GM18909 (cell line): ENCODE measurements at regions not wholly inside any gene's neighbourhood (a gene's known extent, or its start where the extent isn't known, plus 50 kb on each side); places are given as distances from the start of the nearest gene placed in this dataset.

Experiments
- ATAC-seq: cut with Tn5 transposase; IDR thresholded peaks from one replicate; pipeline ENCODE4 v1.9.1; 2021; ENCODE audit warnings: mild to moderate bottlenecking; ENCODE audit not compliant: unreplicated experiment, poor library complexity

DNA sequence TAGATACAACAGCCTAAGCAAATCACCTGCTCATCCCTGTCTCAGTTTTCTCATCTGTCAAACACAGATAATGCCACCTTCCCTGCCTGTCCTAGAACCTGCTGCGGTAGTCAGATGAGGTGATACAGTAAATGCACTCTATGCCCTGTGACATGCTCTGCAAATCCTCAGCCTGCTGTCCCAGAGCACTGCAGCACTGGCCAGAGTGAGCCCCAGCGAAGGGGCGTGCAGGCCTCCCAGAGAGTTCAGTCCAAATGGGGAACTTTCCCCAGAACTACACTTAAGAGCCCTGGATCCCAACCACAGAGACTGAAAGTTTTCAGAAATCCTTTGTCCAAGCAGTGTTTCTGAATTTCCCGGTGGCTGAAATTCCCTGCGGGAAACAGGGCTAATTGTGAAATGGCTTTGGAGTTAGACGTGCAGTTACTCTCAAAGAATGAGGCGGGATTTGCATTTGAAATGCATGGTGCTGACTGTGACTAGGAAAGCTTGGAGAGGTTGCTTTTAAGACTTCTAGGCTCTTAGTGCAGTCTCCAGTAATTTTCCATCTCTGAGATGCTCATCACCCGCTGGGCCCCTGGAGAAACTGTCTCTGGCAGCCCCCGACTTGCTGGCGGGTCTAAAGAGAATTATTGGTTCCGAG is 206.5 kb upstream of the AJAP1 start:
- no peak for ATAC-seq

- no peak for ATAC-seq
Measured at GRCh38 chr1:4449972-4450371, 204.4 kb upstream of the AJAP1 start.

DNA sequence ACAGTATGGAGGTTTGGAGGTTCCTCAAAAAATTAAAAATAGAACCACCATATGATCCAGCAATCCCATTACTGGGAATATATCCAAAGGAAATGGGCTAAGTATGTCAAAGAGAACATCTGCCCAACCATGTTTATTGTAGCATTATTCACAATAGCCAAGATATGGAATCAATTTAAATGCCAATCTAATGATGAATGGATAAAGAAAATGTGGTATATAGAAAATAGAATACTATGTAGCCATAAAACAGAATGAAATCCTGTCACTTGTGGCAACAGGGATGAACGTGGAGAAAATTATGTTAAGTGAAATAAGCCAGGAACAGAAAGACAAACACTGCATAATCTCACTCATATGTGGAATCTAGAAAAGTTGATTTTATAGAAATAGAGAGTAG is 201.7 kb upstream of the AJAP1 start:
- no peak for ATAC-seq

GRCh38 chr1:4460052-4460451 is 194.4 kb upstream of the AJAP1 start:
- ATAC-seq, result no peak

DNA sequence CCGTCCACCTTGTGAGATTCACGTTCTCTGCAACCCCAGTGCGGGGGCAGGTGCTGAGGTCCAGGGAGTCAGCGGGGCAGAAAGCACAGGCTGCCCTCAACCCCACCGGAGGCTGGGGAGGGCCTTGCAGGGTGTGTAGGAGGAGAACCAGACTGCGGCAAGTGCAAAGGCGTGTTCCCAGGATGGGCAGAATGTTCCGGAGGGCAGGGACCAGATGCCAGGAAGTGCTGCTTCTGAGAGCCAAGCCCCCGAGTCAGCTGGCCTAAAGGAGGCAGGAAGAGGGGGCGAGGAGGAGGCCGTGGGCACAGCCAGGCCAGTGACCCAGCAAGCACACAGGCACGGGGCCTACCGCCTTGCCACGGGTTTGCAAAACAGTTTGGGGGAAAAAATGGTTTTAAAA is 193.8 kb upstream of the AJAP1 start:
- no peak for ATAC-seq

- ATAC-seq, result no peak
Measured at GRCh38 chr1:4461726-4462290, 192.6 kb upstream of the AJAP1 start.

DNA sequence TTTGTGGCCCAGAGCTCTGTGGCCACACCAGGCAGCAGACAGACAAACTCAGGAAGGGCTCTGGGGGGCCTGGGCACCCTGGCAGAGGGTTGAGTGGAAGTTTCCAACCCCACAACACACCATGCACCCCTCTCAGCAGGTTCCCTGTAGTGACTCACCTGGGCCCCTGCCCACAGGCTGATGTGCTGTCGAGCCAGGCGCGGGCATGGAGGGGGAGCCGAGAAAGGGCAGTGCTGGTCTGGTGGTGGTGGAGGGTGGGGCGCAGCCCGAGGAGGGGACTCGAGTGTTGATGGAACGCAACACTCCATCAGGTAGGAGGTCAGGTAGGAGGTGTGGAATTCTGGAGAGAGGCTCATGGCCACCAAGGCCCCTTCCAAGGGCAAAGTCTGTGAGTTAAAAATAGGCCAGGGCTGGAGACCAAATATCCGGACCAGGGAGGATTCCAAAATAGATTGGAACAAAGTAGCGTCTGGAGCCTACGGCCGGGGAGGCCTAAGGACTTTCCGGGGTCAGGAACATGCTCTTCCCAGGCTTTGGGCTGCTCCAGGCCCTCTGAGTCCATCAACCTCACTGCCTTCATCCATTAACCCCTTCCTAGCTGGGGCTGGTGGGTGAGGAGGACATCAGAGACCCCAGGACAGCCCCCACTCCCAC is 191.5 kb upstream of the AJAP1 start:
- ATAC-seq, result no peak

- ATAC-seq, result no peak
Measured at GRCh38 chr1:4463631-4464030, 190.8 kb upstream of the AJAP1 start.

GRCh38 chr1:4464478-4464877 is 189.9 kb upstream of the AJAP1 start:
- ATAC-seq, result no peak

GRCh38 chr1:4467241-4467640 is 187.2 kb upstream of the AJAP1 start:
- no peak for ATAC-seq

GRCh38 chr1:4468386-4468785 is 186.0 kb upstream of the AJAP1 start:
- ATAC-seq, result no peak

GRCh38 chr1:4468804-4469514 is 185.4 kb upstream of the AJAP1 start:
- no peak for ATAC-seq

DNA sequence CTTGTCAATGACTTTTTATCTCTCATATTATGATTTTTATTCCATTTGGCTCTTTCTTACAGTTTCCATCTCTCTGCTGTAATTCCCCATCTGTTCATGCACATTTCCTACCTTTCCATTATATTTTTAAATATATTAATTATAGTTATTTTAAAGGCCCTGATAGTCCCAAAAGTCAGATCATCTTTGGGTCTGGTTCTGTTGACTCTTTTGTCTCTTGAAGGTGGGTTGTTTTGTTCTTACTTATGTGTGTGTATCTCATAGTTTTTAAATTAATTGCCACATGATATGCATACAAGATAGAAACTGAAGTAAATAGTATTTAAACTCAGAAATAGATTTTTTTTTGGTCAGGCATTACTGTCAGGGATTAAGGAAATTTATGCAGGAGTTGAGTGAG is 178.0 kb upstream of the AJAP1 start:
- ATAC-seq, result no peak

DNA sequence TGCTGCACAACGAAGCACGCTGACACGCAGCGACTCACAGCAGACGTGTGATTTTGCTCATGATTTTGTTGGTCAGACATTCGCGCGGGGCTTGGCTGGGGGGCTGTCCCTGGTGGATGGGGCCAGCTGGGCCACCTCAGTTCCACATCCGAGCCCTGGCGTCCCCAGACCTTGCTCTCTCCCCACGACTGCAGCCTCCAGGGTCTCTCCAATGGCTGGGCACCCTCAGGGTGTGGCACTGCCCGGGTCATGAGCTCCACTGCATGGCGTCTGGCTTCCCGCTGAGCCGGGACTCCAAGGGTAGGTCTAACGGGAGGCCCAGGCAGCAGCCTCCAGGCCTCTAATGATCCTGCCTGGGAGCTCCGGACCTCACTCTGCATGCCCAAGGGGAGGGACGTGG is 173.0 kb upstream of the AJAP1 start:
- ATAC-seq, result no peak

GRCh38 chr1:4482526-4482925 is 171.9 kb upstream of the AJAP1 start:
- no peak for ATAC-seq

DNA sequence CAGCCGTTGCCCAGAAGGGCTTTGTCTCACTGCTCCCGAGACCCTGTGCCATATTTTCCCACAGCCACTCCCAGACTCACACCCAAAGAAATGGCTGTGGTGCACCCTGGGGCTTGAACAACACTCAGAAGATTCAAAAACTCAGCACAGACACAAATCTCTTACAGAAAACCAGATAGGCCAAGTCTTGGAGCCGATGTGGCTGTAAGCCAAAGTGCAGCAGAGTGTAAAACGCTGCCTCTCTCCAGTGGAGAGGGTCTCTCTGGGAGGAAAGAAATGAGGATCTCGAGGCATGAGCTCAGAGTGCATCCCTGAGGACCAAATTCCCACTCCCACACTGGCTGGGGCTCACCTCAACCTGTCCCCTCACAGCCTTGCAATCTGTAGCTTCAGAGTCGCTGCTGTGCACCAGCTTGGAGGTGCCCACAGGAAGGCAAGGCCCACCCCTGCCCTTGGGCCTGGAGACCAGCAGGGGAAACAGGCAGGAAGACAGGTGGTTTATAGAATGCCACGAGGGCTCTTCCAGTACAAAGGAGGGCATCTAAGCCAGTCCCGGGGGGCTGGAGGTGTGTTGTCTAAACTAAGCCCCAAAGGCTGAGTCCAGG is 171.3 kb upstream of the AJAP1 start:
- ATAC-seq, result no peak

- no peak for ATAC-seq
Measured at GRCh38 chr1:4485398-4485797, 169.0 kb upstream of the AJAP1 start.

DNA sequence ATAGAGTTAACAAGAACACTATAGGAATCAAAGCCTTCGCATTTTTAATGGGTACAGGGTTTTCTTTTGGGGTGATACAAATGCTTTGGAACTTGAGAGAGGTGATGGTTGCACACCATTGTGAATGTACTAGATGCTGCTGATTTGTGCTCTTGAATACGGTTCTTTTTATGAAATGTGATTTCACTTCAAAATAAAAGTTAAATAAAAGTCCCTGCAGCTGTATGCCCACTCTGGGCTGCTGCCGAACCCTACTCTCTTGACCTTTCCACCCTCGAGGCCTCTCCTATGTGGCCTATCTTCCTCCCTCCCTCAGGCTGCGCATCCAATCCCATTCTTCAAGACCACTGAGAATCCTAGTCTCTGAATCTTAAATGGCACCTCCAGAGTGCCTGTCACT is 168.5 kb upstream of the AJAP1 start:
- ATAC-seq, result no peak

- no peak for ATAC-seq
Measured at GRCh38 chr1:4486408-4487120, 167.8 kb upstream of the AJAP1 start.

- ATAC-seq, result no peak
Measured at GRCh38 chr1:4488018-4488417, 166.4 kb upstream of the AJAP1 start.
